GM12874 (cell line): ENCODE measurements at regions not wholly inside any gene's neighbourhood (a gene's known extent, or its start where the extent isn't known, plus 50 kb on each side); places are given as distances from the start of the nearest gene placed in this dataset.

Experiments used
- TF ChIP-seq, protein P1 (sequence below): IDR thresholded peaks from 2 replicates; pipeline ENCODE4 v1.5.1; 2011; ENCODE audit warnings: low read depth, mild to moderate bottlenecking, control low read depth, low read length, moderate library complexity; ENCODE audit not compliant: insufficient read depth

DNA sequence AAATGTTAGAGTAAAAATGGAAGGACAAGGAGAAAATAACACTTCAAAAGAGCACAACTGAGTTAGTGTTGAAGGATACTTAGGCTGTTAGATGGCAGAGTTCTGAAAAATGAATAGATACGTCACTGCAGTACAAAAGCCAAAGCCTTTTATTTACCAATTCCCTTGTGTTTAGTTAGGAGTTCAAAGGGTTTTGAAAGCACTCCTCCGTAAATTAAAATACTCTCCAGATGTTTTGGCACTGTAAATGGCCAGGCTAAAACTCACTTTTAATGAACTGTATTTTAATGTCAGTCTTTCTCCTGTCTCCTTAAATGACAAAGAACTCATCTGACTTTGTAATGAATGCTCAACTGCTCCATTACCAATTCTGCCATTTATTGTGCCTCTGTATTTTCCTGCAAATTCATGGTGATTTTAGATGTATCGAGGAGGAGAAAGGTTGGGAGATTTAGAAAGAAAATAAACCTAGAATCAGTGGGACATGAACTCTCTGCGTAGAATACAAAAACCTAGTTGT is 1727.2 kb downstream of the MAT2B start:
- TF ChIP-seq, protein P1, sequence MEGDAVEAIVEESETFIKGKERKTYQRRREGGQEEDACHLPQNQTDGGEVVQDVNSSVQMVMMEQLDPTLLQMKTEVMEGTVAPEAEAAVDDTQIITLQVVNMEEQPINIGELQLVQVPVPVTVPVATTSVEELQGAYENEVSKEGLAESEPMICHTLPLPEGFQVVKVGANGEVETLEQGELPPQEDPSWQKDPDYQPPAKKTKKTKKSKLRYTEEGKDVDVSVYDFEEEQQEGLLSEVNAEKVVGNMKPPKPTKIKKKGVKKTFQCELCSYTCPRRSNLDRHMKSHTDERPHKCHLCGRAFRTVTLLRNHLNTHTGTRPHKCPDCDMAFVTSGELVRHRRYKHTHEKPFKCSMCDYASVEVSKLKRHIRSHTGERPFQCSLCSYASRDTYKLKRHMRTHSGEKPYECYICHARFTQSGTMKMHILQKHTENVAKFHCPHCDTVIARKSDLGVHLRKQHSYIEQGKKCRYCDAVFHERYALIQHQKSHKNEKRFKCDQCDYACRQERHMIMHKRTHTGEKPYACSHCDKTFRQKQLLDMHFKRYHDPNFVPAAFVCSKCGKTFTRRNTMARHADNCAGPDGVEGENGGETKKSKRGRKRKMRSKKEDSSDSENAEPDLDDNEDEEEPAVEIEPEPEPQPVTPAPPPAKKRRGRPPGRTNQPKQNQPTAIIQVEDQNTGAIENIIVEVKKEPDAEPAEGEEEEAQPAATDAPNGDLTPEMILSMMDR, result no peak

DNA sequence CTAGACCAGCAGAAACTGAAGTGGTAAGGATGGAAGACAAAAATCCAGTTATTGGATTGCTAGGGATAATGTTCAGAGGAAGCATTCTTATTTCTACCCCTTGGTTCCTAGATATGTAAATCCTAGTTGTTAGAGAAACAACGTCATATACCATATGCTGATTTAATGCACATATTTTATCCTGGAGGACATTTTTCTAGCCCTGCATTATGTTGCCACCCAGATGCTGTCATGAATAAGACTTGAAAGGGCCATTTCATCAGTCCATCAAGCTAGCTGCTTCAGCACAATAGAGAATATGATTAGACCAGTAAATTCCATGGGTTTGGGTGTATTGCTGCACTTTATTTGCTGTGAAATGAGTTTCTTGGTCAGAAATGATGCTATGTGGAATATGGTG is 1736.4 kb downstream of the MAT2B start:
- TF ChIP-seq, protein P1, result no peak

GRCh38 chr5:165242646-165243045 is 1737.2 kb downstream of the MAT2B start:
- TF ChIP-seq, protein P1, result no peak

DNA sequence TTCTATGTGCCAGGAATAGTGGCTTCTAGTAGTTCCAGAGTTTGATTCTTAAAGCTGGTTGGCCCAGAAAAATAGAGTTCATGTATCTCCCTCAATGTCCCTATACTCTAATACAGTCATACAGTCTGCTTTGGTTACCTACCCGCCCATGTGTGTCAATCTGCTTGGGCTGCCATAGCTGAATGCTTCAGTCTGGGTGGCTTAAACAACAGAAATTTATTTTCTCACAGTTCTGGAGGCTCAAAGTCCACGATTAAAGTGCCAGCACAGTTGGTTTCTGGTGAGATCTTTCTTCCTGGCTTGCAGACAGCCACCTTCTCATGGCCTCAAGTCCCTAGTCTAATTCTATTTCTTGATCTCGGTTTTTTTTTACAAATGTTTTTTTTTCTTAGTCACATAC is 1739.0 kb downstream of the MAT2B start:
- TF ChIP-seq, protein P1, result no peak

GRCh38 chr5:165258197-165258771 is 1752.9 kb downstream of the MAT2B start:
- TF ChIP-seq, protein P1, result no peak

- TF ChIP-seq, protein P1, result no peak
Measured at GRCh38 chr5:165260426-165260825, 1755.0 kb downstream of the MAT2B start.

GRCh38 chr5:165263536-165263935 is 1758.1 kb downstream of the MAT2B start:
- TF ChIP-seq, protein P1, result no peak
